ENCODE measurements at regions not wholly inside any gene's neighbourhood (a gene's known extent, or its start where the extent isn't known, plus 50 kb on each side); places are given as distances from the start of the nearest gene placed in this dataset.
"Not testable (repeated sequence)": the region's sequence is repeated elsewhere in the genome, so short reads cannot be mapped to it uniquely, and the experiment has no call there.

GRCh38 chr4:77282305-77282704 lies 125.3 kb downstream of the CCNG2 start:
- no peak for TF ChIP-seq CTCF (IDR thresholded peaks at IDR 0.05)
- Histone ChIP-seq H3K27me3 (no peaks in the 10 kb centered on the region), H3K27ac (no peak overlapping the region), H3K4me1 (no peaks in the 10 kb centered on the region), H3K9ac (ENCODE audit: low read depth in 2 of 2, low read length in 2 of 2) (no peak overlapping the region), H3K4me3 (no peak overlapping the region), H3K36me3 (no peaks in the 10 kb centered on the region), H3K9me3 (no peaks in the 10 kb centered on the region)
- no peak for DNase-seq
- intact Hi-C loops (cut with DNase I), result no loop called here

- Histone ChIP-seq H3K9me3 (no peaks in the 10 kb centered on the region), H3K4me1 (no peaks in the 10 kb centered on the region), H3K36me3 (no peaks in the 10 kb centered on the region), H3K27me3 (no peaks in the 10 kb centered on the region), H3K4me3 (no peak overlapping the region), H3K27ac (no peak overlapping the region), H3K9ac (ENCODE audit: low read depth in 2 of 2, low read length in 2 of 2) (no peak overlapping the region)
- no peak for TF ChIP-seq CTCF (IDR thresholded peaks at IDR 0.05)
- DNase-seq, result no peak
- intact Hi-C loops (cut with DNase I), result no loop called here
Measured at GRCh38 chr4:77284036-77284435, 127.0 kb downstream of the CCNG2 start.

GRCh38 chr4:77286906-77287305 lies 129.9 kb downstream of the CCNG2 start:
- intact Hi-C loops (cut with DNase I), result no loop called here
- no peak for DNase-seq
- no peaks in the 10 kb centered on the region for H3K4me1 ChIP-seq
- TF ChIP-seq CTCF (IDR thresholded peaks at IDR 0.05), result no peak
- H3K4me3 ChIP-seq, result no peak overlapping the region
- H3K9ac ChIP-seq (ENCODE audit: low read depth in 2 of 2, low read length in 2 of 2), result no peak overlapping the region
- no peaks in the 10 kb centered on the region for H3K36me3 ChIP-seq
- no peaks in the 10 kb centered on the region for H3K9me3 ChIP-seq
- no peaks in the 10 kb centered on the region for H3K27me3 ChIP-seq
- H3K27ac ChIP-seq, result no peak overlapping the region

- Histone ChIP-seq H3K27ac (no peak overlapping the region), H3K4me1 (no peaks in the 10 kb centered on the region), H3K9me3 (no peaks in the 10 kb centered on the region), H3K36me3 (no peaks in the 10 kb centered on the region), H3K9ac (ENCODE audit: low read depth in 2 of 2, low read length in 2 of 2) (no peak overlapping the region), H3K27me3 (no peaks in the 10 kb centered on the region), H3K4me3 (no peak overlapping the region)
- TF ChIP-seq CTCF (IDR thresholded peaks at IDR 0.05), result no peak
- no peak for DNase-seq
- intact Hi-C loops (cut with DNase I), result no loop called here
Measured at GRCh38 chr4:77293426-77293825, 136.4 kb downstream of the CCNG2 start.

- H3K4me1 ChIP-seq; H3K4me3 ChIP-seq; H3K27me3 ChIP-seq; H3K36me3 ChIP-seq; intact Hi-C loops (cut with DNase I); H3K9me3 ChIP-seq; H3K9ac ChIP-seq (ENCODE audit: low read depth in 2 of 2, low read length in 2 of 2); H3K27ac ChIP-seq: not testable (repeated sequence)
- DNase-seq, result peak; percentile 41
Measured at GRCh38 chr4:77300996-77301395, 144.0 kb downstream of the CCNG2 start.

- Histone ChIP-seq H3K27ac (no peak overlapping the region), H3K4me3 (no peak overlapping the region), H3K36me3 (no peaks in the 10 kb centered on the region), H3K9me3 (no peaks in the 10 kb centered on the region), H3K4me1 (no peaks in the 10 kb centered on the region), H3K27me3 (no peaks in the 10 kb centered on the region), H3K9ac (ENCODE audit: low read depth in 2 of 2, low read length in 2 of 2) (no peak overlapping the region)
- DNase-seq, result no peak
- no peak for TF ChIP-seq CTCF (IDR thresholded peaks at IDR 0.05)
- intact Hi-C loops (cut with DNase I), result no loop called here
Measured at GRCh38 chr4:77305766-77306165, 148.8 kb downstream of the CCNG2 start.
